GM19463 (cell line): ENCODE measurements at regions not wholly inside any gene's neighbourhood (a gene's known extent, or its start where the extent isn't known, plus 50 kb on each side); places are given as distances from the start of the nearest gene placed in this dataset.
"Not testable (repeated sequence)": the region's sequence is repeated elsewhere in the genome, so short reads cannot be mapped to it uniquely, and the experiment has no call there.

ENCODE experiments used
- ATAC-seq: cut with Tn5 transposase; IDR thresholded peaks from one replicate; pipeline ENCODE4 v1.9.1; 2021; ENCODE audit warnings: mild to moderate bottlenecking, moderate library complexity; ENCODE audit not compliant: unreplicated experiment

- ATAC-seq: no peak
Observed at GRCh38 chr4:133379681-133380438, 230.8 kb downstream of the PCDH10 start.

DNA sequence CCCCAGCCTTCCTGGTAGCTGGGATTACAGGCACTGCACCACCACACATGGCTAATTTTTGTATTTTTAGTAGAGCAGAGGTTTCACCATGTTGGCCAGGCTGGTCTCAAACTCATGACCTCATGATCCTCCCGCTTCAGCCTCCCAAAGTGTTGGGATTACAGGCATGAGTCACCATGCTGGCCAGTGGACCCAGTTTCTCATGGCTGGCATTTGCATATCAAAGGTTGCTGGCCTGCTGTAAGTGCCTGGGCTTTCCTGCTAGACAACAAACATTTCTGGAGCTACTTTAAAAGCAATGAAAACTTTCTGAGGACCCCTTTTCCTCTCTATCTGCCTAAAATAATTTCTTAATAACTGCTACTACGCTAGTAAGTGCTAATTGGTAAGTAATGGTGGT, 228.2 kb downstream of the PCDH10 start:
- ATAC-seq: no peak

DNA sequence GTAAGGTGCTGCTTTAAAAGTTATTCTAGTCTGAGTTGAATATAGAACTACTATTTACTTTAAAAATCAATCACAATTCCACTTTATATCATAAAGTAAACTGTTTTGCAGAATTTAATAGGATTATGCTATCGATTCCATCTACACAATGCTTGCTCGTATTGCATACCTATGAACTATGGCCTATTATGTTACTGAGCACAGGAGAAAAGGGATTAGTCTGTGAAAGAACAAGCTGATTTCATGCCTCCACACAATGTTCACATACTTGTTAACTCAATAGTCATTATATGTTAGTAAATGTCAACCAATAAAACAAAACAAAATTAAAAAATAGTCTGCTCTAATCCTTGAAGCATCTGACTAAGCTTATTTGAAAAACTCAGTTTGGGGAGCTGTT, 223.6 kb downstream of the PCDH10 start:
- ATAC-seq: no peak

- no peak for ATAC-seq
Observed at GRCh38 chr4:133355633-133356032, 206.5 kb downstream of the PCDH10 start.

DNA sequence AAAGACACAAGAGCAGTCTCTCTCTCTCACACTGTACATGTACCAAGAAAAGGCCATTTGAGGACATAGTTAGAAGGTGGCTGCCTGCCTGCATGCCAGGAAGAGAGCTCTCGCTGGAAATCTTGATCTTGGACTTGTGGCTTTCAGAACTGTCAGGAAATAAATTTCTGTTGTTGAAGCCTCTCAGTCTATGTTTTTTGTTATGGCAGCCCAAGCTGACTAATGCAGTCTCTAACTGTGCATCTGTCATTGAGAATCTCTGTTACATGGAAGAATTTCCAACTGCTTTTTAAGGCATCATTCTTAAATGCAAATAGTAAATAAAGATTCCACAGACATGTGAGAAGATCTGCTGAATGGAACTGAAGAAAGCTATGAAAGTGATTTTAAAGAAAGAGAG, 198.3 kb downstream of the PCDH10 start:
- ATAC-seq: no peak

DNA sequence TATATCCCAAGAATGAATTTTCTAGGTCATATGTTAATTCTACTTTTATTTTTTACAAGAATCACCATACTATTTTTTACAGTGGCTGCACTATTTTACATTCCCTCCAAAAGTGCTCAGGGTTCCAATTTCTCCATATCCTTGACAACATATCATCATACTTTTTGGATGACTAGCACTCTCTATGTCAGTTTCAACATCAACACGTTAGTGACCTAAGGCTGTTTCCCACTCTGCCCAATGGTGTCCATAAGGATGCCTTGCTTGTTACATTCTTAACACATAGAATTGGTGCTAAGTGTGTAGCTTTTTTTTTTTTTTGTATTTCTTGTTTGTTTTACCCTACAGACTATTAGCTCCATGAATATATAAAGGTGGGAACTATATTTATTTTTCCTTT, 175.4 kb downstream of the PCDH10 start:
- no peak for ATAC-seq

DNA sequence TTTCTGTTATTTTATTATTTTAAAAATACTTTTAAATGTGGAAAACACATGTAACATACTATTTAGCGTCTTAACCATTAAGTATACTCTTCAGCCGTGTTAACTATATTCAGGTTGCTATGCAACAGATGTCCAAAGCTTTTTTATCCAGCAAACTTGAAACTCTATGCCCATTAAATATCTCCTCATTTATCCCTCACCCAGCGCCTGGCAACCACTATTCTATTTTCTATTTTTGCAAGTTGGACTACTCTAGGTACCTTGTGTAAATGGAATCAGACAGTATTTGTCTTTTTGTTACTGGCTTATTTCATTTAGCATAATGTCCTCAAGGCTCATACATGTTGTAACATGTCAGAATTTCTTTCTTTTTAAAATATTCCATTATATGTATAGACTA, 174.6 kb downstream of the PCDH10 start:
- no peak for ATAC-seq

- ATAC-seq: peak; percentile 78
Observed at GRCh38 chr4:133320576-133321170, 171.6 kb downstream of the PCDH10 start.

DNA sequence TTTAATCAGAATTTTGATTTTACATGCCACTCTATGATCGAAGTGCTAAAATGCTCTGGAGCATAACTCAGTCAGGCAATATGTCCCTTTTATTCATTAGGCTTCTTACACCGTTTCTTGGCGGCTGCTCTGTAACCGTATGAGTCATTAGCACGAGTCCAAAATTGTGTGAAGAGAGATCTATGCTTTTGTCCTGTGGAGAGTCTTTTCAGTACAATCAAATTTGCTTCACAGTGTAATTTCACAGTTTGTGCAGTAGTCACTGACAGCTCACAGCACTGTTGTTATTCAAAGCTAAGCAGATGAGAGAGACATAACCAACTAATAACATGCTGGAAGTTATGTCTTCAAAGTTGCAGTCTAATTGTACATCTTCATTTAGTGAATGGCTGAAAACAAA, 167.8 kb downstream of the PCDH10 start:
- no peak for ATAC-seq

- no peak for ATAC-seq
Observed at GRCh38 chr4:133314991-133315390, 165.9 kb downstream of the PCDH10 start.

- no peak for ATAC-seq
Observed at GRCh38 chr4:133287396-133287795, 138.3 kb downstream of the PCDH10 start.

GRCh38 chr4:133278591-133278990, 129.5 kb downstream of the PCDH10 start:
- no peak for ATAC-seq

GRCh38 chr4:133277940-133278339, 128.8 kb downstream of the PCDH10 start:
- not testable (repeated sequence) for ATAC-seq

DNA sequence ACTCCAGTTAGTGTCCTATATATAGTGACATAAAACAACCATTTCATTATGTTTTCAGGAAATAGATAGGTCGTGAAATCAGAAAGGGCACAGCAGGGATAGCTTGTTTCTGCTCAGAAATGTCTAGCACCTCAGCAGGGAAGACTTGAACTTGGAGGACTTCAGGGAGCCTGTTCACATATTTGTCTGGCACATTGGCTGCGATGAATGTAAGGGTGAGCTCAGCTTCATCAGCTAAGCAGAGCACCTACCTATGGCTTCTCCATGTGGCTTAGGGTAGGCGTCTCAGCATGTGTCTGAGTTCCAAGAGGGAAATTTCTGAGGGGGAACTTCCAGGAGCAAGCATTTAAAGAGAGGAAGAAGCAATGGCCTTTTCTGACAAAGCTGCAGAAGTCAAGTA, 126.2 kb downstream of the PCDH10 start:
- ATAC-seq: no peak

GRCh38 chr4:133273401-133273800, 124.3 kb downstream of the PCDH10 start:
- ATAC-seq: no peak

DNA sequence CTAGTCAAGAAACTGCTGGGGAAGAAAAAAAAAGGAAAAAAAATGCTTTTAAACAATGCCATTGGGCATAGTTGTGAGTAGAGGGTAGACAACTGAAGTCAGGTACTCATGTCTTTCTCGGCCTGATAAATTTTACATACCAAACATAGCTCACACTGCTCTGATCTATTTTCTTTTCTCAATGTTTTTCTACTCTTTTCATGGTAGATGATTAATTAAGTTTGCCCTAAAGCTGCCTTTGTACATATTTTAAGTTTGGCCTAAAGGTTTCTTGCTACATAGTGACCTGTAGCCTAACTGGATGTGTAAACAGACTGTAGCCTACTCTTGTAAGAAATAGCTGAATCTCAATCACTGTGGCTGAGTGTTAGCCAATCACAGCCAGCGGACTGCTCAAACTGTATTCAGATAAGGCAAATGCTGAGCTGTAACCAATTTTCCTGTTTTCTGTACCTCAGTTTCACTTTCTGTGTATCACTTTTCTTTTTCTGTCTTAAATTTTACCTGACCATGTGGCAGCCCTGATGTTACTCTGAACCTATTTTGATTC, 121.0 kb downstream of the PCDH10 start:
- ATAC-seq: peak; percentile 48

- no peak for ATAC-seq
Observed at GRCh38 chr4:133268205-133268604, 119.1 kb downstream of the PCDH10 start.

- ATAC-seq: not testable (repeated sequence)
Observed at GRCh38 chr4:133267506-133267905, 118.4 kb downstream of the PCDH10 start.

- ATAC-seq: not testable (repeated sequence)
Observed at GRCh38 chr4:133266966-133267365, 117.9 kb downstream of the PCDH10 start.

- ATAC-seq: not testable (repeated sequence)
Observed at GRCh38 chr4:133264251-133264650, 115.2 kb downstream of the PCDH10 start.

DNA sequence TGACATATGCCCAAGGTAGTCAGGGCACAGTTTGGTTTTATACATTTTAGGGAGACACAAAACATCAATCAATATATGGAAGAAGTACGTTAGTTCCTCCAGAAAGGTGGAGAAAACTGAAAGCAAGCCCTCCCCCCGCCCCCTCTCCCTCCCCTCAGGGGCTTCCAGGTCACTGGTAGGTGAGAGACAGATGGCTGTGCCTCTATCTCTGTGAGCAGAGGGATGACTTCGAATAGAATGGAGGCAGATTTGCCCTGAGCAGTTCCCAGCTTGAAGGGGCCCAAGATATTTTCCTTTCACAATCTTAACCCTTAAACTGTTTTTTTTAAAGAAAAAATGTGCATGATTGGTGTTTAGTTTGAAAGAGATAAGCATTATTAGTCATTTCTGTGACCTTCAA, 114.0 kb downstream of the PCDH10 start:
- no peak for ATAC-seq

- ATAC-seq: no peak
Observed at GRCh38 chr4:133247861-133248260, 98.8 kb downstream of the PCDH10 start.
